ENCODE measurements at regions not wholly inside any gene's neighbourhood (a gene's known extent, or its start where the extent isn't known, plus 50 kb on each side); places are given as distances from the start of the nearest gene placed in this dataset.
"Not testable (repeated sequence)": the region's sequence is repeated elsewhere in the genome, so short reads cannot be mapped to it uniquely, and the experiment has no call there.

DNA sequence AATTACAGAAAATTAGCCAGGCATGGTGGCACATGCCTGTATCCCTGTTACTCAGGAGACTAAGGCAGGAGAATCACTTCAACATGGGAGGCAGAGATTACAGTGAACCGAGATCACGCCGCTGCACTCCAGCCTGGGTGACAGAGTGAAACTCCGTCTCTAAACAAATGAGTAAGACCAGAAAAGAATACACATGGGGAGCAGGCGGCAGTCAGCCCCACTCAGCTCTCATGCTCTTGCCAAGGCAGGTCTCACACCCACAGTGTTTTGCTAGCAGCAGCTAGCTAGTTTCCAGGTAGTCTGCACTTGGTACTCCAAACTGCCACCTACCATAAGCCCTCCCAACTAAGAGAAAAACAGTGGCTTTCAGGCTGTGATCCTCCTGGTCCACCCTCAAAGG is 722.3 kb upstream of the CTNND2 start:
- FAIRE-seq = no peak

DNA sequence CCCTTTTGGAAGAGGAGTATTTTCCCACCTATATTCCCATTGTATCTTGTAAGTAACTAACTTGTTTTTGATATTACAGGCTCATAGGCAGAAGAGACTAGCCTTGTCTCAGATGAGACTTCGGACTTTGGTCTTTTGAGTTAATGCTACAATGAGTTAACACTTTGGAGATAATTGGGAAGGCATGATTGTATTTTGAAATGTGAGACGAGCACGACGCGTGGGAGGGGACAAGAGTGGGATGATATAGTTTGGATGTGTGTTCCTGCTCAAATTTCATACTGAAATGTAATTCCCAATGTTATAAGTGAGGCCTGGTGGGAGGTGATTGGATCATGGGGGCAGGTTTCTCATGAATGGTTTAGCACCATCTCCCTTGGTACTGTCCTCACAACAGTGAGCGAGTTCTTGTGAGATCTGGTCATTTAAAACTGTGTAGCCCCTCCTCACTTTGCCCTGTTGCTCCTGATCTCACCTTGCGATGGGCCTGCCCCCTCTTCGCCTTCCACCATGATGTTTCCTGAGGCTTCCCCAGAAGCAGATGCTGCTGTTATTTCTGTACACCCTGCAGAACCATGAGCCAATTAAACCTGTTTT is 721.5 kb upstream of the CTNND2 start:
- FAIRE-seq = no peak

DNA sequence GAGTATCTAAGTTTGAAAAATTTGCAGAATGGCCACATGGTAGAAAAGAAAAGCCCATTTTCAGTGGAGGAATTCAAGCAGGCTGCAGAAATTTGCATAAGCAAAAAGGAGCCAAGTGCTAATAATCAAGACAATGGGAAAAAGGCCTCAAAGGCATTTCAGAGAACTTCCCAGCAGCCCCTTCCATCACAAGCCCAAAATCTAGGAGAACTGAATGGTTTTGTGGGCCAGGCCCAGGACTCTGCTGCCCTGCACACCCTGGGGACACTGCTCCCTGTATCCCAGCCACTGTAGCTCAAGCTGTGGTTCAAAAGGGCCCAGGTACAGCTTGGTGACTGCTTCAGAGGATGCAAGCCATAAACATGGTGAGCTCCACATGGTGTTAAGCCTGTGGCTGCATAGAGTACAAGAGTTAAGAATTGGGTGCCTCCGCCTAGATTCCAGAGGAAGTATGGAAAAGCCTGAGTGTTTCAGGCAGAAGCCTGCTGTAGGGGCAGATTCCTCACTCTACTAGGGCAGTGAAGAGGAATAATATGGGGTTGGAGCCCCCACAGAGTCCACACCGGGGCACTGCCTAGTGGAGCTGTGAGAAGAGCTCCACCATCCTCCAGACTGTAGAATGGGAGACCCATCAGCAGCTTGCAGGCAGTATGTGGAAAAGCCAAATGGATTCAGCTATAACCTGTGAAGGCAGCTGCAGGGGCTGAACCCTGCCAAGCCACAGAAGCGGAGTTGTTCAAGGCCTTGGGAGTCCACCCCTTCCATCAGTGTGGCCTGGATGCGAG is 720.7 kb upstream of the CTNND2 start:
- no peak for FAIRE-seq

DNA sequence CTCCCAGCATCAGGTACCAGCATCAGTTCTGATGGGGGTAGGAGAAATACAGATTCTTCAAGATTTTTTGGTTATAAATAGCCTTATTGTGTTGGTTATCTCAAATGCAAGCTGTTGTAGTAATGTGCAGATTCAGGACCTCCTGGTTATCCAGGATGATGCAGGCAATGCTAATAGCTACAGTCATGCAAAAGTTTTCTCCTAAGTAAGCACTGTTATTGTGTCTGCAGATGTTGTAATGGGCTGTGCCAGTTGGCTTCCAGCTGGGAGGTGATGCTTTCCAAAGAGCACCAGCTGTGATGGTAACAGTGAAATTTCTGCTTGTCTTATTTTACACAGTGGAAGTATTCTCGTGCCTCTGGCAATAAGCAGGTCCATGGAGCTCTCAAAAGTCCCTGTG is 719.2 kb upstream of the CTNND2 start:
- no peak for FAIRE-seq

DNA sequence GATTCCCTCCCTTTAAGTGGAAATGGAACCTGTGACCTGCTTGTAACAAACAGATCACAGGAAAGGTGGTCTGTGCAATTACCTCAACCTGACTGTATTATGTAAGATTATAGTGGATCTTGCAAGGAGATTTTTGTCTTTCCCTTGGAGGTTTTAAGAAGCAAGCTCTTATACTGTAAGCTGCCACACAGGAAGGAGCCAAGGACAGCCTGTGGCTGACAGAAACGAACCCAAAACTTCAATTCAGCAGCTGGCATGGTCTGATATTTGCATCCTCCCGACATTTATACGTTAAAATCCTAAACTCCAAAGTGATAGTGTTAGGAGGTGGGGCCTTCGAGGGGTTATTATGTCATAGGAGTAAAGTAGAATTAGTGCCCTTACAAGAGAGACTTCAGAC is 711.8 kb upstream of the CTNND2 start:
- FAIRE-seq = no peak

DNA sequence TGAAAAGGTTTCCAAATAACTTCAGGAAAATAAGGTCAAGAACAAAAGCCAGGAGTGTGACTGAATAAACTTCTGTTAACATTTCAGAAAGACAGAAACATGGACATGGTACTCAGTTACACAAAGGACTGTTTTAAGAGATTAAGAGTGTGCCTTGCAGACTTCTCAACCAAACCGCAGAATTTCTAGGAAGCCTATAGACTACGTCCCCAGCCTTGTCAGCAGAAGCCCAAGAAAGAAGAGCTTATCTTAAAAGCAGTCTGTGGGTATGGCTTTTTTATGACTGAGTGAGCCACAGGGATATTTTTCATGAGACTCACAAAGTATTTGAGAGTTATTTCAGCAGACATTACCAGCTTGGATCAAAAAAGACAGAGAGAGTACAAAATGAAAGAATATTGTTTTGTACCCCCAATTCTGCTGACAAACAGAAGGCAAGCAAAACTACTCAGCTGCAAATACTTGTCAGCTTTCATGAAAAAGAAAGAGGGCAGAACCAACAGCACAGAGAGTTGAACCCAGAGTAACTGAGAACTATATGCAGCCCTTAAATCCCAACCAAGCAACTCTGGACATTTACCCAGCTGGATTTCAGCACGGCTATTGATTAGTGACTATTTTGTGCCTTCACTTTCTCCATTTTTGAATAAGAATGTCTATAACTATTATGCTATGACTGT is 711.0 kb upstream of the CTNND2 start:
- FAIRE-seq = no peak

DNA sequence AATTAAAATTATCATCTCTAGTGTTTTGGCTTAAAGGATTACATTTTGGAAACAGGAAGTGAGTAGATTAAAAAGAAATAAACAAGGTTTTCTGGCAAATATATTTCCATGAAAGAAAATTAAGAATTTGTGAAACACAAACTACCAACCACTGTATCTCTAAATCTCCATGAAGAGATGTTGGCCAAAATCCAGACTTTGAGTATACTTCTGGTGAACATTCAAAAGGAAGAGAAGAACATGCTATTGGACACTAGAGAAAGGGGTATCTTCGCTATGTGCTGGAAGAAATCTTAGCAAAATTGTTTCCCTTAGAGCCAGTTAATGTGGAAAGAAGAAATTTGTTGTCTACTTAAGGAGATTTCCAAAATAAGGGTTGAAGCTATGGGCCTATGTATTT is 710.4 kb upstream of the CTNND2 start:
- FAIRE-seq = no peak

DNA sequence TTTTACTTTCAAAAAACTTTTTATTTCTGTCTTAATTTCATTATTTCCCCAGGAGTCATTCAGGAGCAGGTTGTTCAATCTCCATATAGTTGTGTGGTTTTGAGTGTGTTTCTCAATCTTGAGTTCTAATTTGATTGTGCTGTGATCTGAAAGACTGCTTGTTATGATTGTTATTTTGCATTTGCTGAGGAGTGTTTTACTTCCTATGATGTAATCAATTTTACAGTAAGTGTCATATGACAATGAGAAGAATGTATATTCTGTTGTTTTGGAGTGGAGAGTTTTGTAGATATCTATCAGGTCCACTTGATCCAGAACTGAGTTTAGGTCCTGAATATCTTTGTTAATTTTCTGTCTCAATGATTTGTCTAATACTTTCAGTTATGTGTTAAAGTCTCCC is 706.9 kb upstream of the CTNND2 start:
- FAIRE-seq = no peak

DNA sequence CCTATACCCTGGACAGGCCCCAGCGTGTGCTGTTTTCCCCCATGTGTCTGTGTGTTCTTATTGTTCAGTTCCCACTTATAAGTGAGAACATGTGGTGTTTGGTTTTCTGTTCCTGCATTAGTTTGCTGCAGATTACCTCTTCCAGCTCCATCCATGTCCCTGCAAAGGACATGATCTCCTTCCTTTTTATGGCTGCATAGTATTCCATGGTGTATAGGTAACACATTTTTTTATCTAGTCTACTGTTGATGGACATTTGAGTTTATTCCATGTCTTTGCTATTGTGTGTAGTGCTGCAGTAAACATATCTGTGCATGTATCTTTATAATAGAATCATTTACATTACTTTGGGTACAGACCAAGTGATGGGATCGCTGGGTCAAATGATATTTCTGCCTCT is 703.6 kb upstream of the CTNND2 start:
- not testable (repeated sequence) for FAIRE-seq

DNA sequence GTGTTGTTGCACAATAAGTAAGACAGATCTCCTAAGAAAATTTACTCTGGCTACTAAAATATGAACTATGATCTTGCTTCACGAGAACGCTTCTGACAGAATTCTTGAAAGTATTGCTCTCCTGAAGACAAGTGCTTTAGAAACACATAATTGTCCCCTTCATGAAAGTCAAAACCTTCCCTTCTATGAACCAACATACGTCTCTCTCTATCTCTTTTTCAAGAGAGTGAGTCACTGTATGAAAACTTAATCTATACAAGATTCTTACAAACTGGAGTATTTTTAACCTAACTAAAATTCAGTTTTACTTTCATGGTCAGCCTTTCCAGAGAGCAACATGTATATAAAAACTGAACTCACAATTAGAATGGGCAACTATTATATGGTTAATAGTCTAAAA is 688.0 kb upstream of the CTNND2 start:
- no peak for FAIRE-seq

DNA sequence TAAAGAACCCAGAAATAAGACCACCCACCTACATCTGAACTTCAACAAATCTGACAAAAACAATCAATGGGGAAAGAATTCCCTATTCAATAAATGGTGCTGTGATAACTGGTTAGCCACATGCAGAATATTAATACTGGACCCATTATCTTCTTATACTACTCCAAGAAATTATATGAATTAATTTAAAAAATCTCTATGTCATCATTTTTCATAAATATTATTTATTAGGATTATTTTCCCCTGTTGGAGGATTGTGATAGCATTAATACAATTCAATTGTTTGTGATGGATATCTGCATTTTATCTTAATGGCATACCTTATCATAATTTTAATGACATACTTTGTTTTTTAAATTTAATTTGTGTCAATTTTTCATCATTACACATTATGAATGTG is 682.2 kb upstream of the CTNND2 start:
- no peak for FAIRE-seq

DNA sequence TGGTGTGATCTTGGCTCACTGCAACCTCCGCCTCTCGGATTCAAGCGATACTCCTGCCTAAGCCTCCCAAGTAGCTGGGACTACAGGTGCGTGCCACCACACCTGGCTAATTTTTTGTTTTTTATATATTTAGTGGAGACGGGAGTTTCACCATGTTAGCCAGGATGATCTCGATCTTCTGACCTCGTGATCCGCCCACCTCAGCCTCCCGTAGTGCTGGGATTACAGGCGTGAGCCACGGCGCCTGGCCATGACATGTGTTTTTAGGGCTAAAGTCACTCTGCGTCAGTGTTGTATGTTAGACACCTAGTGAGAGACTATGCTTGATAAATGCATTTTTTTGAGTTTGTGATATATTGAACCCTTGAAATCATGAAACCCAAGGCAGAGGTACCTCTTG is 674.6 kb upstream of the CTNND2 start:
- FAIRE-seq = not testable (repeated sequence)

DNA sequence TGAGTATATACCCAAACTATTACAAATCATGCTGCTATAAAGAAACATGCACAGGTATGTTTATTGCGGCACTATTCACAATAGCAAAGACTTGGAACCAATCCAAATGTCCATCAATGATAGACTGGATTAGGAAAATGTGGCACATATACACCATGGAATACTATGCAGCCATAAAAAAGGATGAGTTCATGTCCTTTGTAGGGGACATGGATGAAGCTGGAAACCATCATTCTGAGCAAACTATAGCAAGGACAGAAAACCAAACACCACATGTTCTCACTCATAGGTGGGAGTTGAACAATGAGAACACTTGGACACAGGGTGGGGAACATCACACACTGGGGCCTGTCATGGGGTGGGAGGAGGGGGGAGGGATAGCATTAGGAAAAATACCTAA is 672.7 kb upstream of the CTNND2 start:
- not testable (repeated sequence) for FAIRE-seq

DNA sequence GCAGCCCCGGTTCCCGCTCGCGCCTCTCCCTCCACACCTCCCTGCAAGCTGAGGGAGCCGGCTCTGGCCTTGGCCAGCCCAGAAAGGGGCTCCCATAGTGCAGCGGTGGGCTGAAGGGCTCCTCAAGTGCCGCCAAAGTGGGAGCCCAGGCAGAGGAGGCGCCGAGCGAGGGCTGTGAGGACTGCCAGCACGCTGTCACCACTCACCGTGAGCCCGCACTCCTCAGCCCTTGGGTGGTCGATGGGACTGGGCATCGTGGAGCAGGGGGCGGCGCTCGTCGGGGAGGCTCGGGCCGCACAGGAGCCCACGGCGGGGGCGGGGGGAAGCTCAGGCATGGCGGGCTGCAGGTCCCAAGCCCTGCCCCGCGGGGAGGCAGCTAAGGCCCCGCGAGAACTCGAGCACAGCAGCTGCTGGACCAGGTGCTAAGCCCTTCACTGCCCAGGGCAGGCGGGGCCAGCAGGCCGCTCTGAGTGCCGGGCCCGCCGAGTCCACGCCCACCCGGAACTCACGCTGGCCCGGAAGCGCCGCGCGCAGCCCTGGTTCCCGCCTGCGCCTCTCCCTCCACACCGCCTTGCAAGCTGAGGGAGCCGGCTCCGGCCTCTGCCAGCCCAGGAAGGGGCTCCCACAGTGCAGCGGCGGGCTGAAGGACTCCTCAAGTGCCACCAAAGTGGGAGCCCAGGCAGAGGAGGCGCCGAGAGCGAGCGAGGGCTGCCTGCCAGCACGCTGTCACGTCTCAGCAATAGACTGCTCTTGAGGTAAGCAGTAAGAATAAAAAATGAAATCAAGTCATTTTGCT is 670.2 kb upstream of the CTNND2 start:
- not testable (repeated sequence) for FAIRE-seq

DNA sequence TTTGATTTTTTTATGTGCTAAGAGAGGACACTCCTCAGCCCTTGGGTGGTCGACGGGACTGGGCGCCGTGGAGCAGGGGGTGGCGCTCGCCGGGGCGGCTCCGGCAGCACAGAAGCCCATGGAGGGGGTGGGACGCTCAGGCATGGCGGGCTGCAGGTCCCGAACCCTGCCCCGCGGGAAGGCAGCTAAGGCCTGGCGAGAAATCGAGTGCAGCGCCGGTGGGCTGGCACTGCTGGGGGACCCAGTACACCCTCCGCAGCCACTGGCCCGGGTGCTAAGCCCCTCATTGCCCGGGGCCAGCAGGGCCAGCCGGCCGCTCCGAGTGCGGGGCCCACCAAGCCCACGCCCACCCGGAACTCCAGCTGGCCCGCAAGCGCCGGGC is 669.7 kb upstream of the CTNND2 start:
- not testable (repeated sequence) for FAIRE-seq

DNA sequence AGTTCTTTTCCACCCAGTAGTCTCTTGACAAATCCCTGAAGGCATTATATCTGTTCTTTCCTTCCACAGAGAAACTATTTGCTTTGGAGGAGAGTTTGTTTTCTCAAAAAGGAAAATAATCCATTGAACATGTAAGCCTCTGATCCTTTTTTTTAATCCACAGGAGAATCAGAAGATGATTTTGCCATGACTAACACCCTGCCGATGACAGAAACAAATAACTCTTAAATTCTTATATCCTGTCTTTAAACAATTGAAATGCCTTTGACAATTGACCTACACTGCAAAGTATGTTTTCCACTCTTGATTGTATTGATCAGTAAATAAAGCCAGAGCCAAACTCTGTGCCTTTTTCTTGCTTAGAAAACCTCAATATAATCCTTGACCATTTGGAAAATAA is 666.4 kb upstream of the CTNND2 start:
- no peak for FAIRE-seq

DNA sequence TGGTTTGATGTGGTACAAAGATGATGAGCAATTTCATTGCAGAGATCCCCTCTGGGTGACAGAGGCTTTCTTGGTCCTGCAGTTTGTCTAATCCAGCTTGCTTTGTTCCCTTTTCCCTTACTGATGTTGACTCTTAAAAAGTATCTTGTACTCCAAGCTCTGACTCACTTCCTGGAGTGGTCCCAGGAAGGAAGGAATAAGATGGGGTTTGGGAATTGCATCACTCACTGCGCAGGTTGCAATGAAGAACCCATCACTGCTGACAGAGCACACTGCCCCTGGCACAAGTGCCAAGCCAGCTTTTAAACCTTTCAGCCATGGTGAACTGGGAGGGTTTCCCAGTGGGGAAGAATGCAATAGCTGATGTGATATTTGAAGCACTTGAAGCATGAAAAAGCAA is 662.2 kb upstream of the CTNND2 start:
- no peak for FAIRE-seq

DNA sequence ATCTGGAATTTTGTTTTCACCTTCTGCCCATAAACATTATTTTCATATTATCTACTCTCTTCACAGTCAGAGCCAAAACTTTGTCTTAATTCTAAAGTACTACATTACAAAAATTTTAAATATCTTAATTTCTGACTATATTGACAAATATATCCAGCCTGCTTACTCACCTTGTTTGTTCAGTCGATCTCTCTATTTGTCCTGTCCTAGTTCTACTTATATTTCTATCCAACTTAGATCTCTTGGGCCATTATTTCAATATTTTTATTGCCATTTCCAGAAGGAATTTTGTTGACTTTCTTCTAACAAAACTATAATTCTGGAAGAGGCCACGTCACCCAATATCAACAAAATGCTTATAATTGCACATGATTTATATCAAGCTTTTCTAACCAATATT is 652.8 kb upstream of the CTNND2 start:
- no peak for FAIRE-seq

DNA sequence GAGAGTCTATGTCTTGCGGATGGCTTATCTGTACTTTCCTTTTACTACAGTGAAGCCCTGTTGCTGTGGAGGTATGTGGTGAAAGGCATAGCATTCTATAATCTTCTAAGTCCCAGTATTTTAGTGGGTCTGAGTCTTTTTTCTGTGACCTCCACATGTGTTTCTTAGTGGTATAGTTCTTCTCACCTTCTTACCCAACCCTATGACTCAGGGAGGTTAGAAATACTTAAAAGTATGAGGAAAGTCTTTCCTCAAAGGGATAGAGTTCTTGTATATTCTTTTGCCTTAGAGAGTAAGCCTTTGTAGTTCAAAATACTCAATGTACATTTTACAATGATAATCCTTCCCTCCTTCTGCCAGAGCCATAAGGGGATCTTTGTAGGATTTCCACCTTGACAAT is 621.9 kb upstream of the CTNND2 start:
- FAIRE-seq = no peak

DNA sequence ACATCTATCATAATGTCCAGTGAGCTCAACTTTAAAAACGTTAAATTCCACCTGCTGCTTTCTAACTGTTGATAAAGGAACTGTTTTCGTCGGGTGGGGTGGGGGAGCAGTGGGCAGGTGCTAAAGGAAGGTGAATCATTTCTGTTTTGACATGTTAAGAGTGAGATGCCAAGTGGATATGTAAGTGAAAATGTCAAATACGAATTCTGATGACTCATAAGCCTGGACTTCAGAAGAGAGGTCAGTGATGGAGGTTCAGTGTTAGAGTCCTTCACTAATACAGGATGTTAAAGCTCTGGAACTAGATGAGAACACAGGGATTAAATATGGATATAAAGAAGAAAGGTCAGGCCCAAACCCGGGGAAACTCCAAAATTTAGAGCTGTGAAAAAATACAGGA is 617.9 kb upstream of the CTNND2 start:
- no peak for FAIRE-seq

DNA sequence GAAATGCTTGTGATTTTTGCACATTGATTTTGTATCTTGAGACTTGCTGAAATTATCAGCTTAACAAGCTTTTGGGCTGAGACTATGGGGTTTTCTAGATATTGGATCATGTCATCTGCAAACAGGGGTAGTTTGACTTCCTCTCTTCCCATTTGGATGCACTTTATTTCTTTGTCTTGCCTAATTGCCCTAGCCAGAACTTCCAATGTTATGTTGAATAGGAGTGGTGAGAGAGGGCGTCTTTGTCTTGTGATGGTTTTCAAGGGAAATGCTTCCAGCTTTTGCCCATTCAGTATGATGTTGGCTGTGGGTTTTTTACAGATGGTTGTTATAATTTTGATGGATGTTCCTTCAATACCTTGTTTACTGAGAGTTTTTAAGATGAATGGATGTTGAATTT is 600.7 kb upstream of the CTNND2 start:
- FAIRE-seq = not testable (repeated sequence)

DNA sequence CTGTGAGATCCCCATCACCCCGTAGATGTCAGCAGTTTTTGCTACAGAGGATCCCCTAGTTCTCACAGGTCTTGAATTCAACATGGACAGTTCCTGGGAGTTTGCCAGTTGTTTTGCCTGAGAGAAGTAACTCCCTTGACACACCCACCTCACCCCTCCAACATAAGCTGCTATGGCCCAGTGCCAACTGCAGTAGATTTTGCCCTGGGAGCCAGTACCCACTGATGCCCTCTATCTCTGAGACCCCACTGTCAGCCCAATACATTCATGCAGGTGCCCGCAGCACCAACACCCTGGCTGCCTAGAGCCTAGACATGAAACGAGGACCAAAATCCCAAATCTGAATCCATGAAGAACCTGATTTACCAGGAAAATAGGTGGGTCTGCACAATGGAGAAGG is 583.9 kb upstream of the CTNND2 start:
- no peak for FAIRE-seq

DNA sequence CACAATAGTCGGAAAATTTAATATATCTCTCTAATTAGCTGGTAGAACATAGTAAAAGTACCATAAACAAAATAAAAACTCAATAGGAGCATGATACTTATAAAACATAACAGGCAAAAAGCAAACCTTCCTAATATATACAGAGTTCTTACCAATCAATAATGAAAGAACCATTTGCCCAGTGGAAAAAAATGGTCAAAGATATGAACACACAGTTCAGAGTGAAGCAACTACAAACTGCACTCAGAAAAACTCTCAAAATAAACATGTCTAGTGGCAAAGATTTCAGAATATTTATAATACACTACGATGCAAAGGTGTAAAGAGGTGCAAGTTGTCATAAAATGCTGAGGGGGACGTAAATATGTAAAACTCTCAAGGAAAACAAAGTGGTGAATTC is 576.2 kb upstream of the CTNND2 start:
- no peak for FAIRE-seq

DNA sequence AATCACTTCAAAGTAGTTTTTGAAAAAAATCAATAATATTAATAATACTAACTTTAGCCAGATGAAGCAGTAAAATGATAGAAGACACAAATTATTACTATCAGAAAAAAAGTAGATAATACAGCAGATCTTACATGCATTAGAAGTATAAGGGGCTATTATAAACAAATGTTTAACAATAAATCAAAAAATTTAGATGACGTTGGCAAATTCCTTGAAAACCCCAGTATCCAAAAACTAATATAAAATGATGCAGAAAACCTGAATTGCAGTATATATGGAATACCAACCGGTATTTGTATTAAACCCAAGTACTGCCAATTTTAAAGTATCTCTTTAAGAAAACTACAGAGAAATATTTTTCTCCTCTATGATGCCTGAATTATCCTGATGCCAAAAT is 573.3 kb upstream of the CTNND2 start:
- no peak for FAIRE-seq

Data from TTC549 (cell line).